Spinal cord (tissue), 9 donors: ENCODE measurements at regions not wholly inside any gene's neighbourhood (a gene's known extent, or its start where the extent isn't known, plus 50 kb on each side); places are given as distances from the start of the nearest gene placed in this dataset.

Experiments used
- DNase-seq, 6 donors: peaks; one replicate each; pipeline versions ENCODE4 v3.0.0 to v3.0.0-alpha.2; 2013 to 2015; ENCODE audit warnings: low spot score in 6 of 6, low read depth in 4 of 6
- H3K27ac ChIP-seq: one replicate; pipeline ENCODE4 v1.5.1; 2013; ENCODE audit warnings: low read depth, low read length, control low read depth
- H3K27me3 ChIP-seq: one replicate; pipeline ENCODE4 v1.6.1; 2013; ENCODE audit warnings: low read length; ENCODE audit not compliant: control insufficient read depth, insufficient read depth
- H3K36me3 ChIP-seq: one replicate; pipeline ENCODE4 v1.6.1; 2013; ENCODE audit warnings: low read length; ENCODE audit not compliant: control insufficient read depth, insufficient read depth
- H3K4me1 ChIP-seq: one replicate; pipeline ENCODE4 v1.6.1; 2013; ENCODE audit warnings: low read length; ENCODE audit not compliant: control insufficient read depth, insufficient read depth
- H3K4me3 ChIP-seq: one replicate; pipeline ENCODE4 v1.5.1; 2013; ENCODE audit warnings: low read depth, low read length, control low read depth
- H3K9me3 ChIP-seq: one replicate; pipeline ENCODE4 v1.6.1; 2013; ENCODE audit warnings: low read length; ENCODE audit not compliant: control insufficient read depth, insufficient read depth
- WGBS: methylation state at CpG from one replicate; pipeline ENCODE4 v1.1.5; 2013; ENCODE audit warnings: missing lambda C conversion rate; ENCODE audit not compliant: insufficient coverage; 5-methylcytosine and 5-hydroxymethylcytosine counted together
- donor health status: healthy.

DNA sequence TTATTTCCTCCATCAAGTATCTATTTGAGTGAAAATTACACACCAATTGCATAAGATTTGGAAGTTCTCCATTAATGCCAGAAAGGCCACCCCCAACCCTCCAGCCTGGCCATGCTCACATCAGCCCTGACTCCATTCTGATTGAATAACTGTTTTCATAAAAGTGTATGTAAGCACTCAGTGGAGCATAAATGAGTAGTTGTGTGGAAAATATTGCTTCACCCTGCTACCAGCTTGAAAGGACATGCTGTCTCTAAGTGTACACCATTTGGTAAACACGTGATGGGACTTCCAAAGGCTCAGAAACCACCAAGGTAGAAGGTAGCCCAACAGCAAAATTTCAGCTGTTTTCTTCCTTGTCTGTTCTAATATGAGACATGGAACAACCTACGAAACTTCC, 393.8 kb downstream of the ZNF385D start:
- Histone ChIP-seq H3K4me1 (no peaks in the 10 kb centered on the region), H3K4me3 (no peak overlapping the region), H3K36me3 (no peaks in the 10 kb centered on the region), H3K27me3 (no peaks in the 10 kb centered on the region), H3K9me3 (no peaks in the 10 kb centered on the region), H3K27ac (no peak overlapping the region)
- DNase-seq, result peak in 1 of 6 donors; percentile 4
- WGBS, result no CpG with 5 or more reads among the region's 2 CpGs

DNA sequence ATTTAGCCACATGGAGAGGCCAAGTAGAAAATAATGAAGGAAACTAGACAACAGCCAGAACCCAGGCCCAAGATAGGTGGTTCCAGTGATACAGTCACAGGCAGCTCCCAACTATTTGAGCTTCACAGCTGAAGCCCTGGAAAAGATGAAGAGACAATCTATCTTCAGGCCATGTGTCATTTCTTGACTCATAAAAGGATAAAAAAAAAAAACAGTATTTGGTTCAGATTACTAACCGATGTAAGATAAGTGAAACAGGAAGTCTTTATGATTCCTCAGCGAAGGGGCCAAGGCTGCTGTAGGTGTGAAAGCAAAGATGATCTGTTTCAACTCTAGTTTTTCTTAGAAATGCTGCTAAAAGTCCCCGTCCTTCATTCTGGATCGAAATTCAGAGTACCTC, 394.6 kb downstream of the ZNF385D start:
- Histone ChIP-seq H3K9me3 (no peaks in the 10 kb centered on the region), H3K4me1 (no peaks in the 10 kb centered on the region), H3K27me3 (no peaks in the 10 kb centered on the region), H3K27ac (no peak overlapping the region), H3K36me3 (no peaks in the 10 kb centered on the region), H3K4me3 (no peak overlapping the region)
- WGBS, result 93% methylated on average over 2 of the region's 4 CpGs
- DNase-seq, result no peak

DNA sequence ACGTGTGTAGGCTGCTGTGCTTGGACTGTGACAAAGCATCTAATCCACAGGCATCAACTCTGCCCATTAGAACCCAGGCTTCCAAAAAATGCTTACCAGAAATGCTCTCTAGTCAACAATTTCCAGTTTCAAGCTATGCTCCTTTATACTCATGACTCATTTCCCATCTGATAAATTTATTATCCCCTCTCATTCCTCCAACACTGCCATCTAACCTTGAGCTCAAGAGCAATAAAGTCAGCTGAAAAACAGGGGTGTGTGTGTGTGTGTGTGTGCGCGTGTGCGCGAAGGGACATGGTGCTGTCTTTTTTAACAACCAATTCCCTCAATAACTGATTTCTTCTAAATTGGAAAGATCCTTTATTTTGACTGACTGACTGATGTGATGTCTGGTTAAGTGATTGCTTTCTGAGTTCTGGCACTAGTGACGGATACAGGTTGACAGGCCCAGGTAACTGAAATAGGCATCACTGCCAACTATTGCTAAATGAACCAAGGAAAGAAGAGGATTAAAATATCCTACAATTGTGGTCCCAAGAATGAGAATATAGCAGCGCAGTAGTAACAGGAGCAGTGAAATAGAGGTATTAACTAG, 405.5 kb downstream of the ZNF385D start:
- H3K36me3 ChIP-seq, result no peaks in the 10 kb centered on the region
- H3K4me1 ChIP-seq, result no peaks in the 10 kb centered on the region
- H3K27ac ChIP-seq, result no peak overlapping the region
- DNase-seq, result peak in 1 of 6 donors; percentile 17
- H3K4me3 ChIP-seq, result no peak overlapping the region
- H3K9me3 ChIP-seq, result no peaks in the 10 kb centered on the region
- 57% methylated on average over 1 of the region's 7 CpGs for WGBS
- H3K27me3 ChIP-seq, result no peaks in the 10 kb centered on the region

DNA sequence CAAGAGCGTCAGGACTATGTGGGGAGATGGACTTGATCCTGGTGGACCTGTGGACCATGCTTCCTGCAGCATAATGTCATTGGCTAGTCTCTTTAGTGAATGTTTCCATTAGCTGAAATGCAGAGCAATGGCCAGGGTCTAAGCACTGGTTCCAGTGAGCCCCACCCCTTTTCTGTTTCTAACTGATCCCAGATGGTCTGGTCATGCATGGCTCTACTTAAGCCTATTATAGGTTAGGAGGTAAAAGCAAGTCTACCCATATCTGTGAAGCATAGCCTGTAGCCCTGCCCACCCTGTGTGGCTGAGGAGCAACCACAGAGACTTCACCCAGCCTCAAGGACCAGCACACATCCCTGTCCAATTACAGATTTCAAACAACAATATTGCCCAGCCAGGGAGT, 419.2 kb downstream of the ZNF385D start:
- Histone ChIP-seq H3K36me3 (no peaks in the 10 kb centered on the region), H3K27me3 (no peaks in the 10 kb centered on the region), H3K4me3 (no peak overlapping the region), H3K27ac (no peak overlapping the region), H3K9me3 (no peaks in the 10 kb centered on the region), H3K4me1 (peaks cover 3% of the 10 kb centered on the region)
- DNase-seq, result no peak
- WGBS, result 100% methylated on average over 1 of the region's 1 CpG

DNA sequence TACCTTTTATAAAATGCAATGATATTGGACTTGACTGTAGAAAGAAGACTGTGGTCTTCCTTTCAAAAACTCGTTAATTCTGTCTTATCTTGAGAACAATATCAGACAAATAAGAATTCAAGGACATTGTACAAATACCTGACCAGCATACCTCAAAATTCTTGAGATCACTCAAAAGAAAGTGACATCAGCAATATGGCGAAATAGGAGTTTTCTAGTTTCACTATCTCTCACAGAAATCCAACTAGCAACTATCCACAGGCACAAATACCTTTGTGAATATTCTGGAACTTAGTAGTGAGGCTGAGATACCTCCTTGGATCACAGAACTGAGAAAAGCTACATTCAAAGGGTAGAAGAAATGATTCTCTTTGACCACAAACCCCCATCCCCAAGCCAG, 419.7 kb downstream of the ZNF385D start:
- H3K36me3 ChIP-seq, result no peaks in the 10 kb centered on the region
- H3K4me1 ChIP-seq, result peaks cover 3% of the 10 kb centered on the region
- no peak overlapping the region for H3K27ac ChIP-seq
- no peaks in the 10 kb centered on the region for H3K27me3 ChIP-seq
- H3K9me3 ChIP-seq, result no peaks in the 10 kb centered on the region
- WGBS, result no CpG with 5 or more reads among the region's 2 CpGs
- no peak for DNase-seq
- H3K4me3 ChIP-seq, result no peak overlapping the region

DNA sequence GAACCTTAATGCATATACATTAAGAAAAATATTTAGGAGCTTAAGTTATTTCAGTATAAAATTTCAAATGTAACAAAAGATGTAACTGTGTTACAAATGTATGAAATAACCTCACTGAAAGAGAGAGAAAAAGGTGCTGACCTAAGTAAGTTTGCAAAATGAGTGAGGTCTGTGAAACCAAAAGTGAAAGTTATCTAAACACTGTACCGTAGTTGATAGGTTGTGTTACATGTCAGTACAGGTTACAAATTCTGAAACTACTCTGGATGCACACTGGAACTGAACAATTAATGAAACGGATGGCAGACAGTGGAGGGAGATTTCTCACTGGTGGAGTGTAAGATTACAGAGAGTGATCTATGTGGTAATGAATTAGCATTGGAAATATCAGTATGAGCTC, 420.7 kb downstream of the ZNF385D start:
- Histone ChIP-seq H3K27ac (no peak overlapping the region), H3K4me1 (peaks cover 3% of the 10 kb centered on the region), H3K36me3 (no peaks in the 10 kb centered on the region), H3K9me3 (no peaks in the 10 kb centered on the region), H3K4me3 (no peak overlapping the region), H3K27me3 (no peaks in the 10 kb centered on the region)
- DNase-seq, result no peak
- WGBS, result 91% methylated on average over 1 of the region's 2 CpGs

DNA sequence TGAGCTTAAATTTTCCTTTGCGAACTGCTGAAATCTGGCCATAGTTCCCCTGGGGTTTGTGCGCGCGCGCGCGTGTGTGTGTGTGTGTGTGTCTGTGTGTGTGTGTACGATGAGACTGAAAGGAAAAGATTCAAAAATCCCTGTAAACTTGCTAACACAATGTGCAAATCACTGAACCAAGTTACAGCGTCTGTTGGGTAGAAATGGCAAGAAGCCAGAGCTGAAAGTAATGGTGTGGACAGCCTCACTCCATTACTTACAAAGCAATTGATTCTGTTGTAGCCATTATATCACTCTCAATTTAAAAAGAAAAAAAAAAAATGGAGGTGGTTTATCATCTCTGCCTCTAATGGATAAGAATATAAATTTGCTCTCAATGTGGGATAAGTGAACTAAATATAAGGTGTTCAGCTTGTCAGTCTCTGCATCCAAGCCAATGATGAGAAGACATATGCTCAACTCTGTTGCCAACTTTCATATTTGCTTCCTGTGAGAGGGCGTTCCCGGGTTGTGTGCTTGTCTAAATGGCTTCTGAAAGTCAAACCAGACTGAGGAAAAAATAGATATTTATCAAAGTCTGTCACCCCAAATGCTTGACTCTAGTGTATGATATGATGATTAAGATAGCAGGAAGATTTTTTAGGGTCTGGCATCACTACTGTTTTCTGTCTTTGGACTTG, 422.2 kb downstream of the ZNF385D start:
- DNase-seq, result peak in 3 of 6 donors; percentile 19 to 88 (median 86)
- WGBS, result no CpG with 5 or more reads among the region's 11 CpGs
- Histone ChIP-seq H3K27me3 (no peaks in the 10 kb centered on the region), H3K4me3 (no peak overlapping the region), H3K4me1 (peaks cover 3% of the 10 kb centered on the region), H3K27ac (no peak overlapping the region), H3K36me3 (no peaks in the 10 kb centered on the region), H3K9me3 (no peaks in the 10 kb centered on the region)

DNA sequence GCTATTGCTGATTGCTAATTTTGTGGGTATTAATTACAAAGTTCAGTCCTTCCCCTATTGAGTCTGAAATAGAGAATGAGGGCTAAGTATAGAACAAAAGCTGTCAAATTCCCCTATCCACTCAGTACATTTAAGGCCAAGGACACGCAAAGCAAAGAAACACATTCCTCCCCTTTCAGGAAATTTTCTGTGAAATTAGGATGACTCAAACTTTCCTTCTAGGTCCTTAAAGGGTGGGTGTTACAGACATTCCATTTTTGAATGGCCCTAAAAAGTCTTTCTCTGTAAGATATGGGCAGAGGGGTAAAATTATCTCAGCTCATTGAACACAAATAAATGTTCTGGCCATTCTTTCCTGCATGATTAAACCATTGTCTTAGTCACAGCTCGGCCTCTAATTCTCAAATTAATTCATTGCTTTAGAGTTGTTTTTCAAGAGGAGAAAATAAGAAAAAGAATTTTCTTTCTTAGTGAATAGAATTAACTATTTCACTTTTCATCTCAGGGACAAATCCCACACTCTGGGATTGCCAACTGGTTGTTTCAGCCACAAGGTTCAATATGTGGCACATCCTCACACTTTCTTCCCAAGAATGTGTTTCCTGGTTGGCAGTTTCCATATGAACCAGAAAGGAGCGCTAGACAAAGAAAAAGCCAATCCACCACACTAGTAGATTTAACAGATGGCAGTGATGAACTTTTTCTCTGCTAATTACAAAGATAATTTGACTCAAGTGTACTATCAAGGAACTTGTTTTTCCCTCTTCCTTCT, 424.1 kb downstream of the ZNF385D start:
- Histone ChIP-seq H3K4me1 (peaks cover 3% of the 10 kb centered on the region), H3K4me3 (no peak overlapping the region), H3K27me3 (no peaks in the 10 kb centered on the region), H3K9me3 (no peaks in the 10 kb centered on the region), H3K36me3 (no peaks in the 10 kb centered on the region), H3K27ac (no peak overlapping the region)
- peak in 2 of 6 donors; percentile 35 to 44 for DNase-seq
- 57% methylated on average over 1 of the region's 3 CpGs for WGBS

DNA sequence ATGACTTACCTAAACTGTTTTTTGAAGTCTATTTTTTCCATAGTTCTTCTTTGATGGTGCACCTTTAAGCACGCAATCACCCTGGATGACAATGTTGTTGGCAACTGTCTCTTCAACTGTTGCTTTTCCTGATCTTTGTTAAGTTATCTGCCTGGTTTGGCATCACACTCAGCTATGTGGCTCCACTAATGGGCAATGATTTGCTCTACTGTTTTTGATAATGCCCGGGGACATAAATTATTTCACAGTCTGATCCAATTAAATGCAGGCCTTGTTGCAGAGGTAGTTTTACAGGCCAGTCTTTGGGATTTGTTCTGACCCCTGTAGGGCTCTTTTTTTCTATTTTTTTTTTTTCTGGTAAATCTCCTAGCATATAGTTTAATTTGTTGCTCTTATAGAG, 436.3 kb downstream of the ZNF385D start:
- no peaks in the 10 kb centered on the region for H3K9me3 ChIP-seq
- H3K4me1 ChIP-seq, result no peaks in the 10 kb centered on the region
- no peak overlapping the region for H3K27ac ChIP-seq
- no peak overlapping the region for H3K4me3 ChIP-seq
- no peak for DNase-seq
- no peaks in the 10 kb centered on the region for H3K36me3 ChIP-seq
- WGBS, result 100% methylated on average over 1 of the region's 2 CpGs
- no peaks in the 10 kb centered on the region for H3K27me3 ChIP-seq

DNA sequence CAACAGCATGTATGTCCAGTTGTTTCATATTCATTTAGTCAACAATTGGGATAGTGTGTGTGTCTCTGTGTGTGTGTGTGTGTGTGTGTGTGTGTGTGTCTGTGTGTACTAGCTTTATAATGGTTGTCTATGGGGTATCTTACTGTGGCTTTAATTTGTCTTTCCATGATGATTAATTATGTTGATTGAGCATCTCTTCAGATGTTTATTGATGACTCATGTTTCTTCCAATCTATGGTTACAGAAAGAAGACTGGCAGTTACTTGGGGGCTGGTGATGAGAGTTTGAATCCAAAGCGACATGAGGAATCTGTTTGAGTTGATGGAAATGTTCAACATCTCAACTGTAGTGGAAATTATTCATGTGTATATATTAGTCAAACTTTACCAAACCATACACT, 440.1 kb downstream of the ZNF385D start:
- no peak for DNase-seq
- no peaks in the 10 kb centered on the region for H3K27me3 ChIP-seq
- WGBS, result no CpG with 5 or more reads among the region's 1 CpG
- no peak overlapping the region for H3K4me3 ChIP-seq
- H3K4me1 ChIP-seq, result no peaks in the 10 kb centered on the region
- no peaks in the 10 kb centered on the region for H3K9me3 ChIP-seq
- no peak overlapping the region for H3K27ac ChIP-seq
- no peaks in the 10 kb centered on the region for H3K36me3 ChIP-seq
